HT1080 (cell line): ENCODE measurements at regions not wholly inside any gene's neighbourhood (a gene's known extent, or its start where the extent isn't known, plus 50 kb on each side); places are given as distances from the start of the nearest gene placed in this dataset.
"Not testable (repeated sequence)": the region's sequence is repeated elsewhere in the genome, so short reads cannot be mapped to it uniquely, and the experiment has no call there.

Source experiments
- DNase-seq: peaks from one replicate; pipeline ENCODE4 v3.0.0-alpha.2; 2015; ENCODE audit warnings: low read depth

DNA sequence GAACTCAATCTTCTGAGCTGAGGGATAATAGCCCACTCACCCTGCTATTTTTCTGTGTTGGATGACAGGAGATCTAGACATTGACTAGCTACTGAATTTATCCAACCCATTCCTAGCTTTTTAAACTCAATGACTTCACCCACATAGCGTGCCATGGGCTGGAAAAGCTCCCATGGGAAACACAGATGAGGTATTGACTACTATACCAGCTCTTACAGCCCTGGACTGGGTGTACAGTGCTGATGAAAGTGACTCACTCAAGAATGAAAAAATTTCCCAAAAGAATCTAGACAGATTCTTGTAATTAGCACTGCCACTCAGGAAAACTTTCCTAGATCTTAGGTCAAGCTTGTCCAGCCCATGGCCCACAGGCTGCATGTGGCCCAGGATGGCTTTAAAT lies 72.7 kb upstream of the NREP start:
- DNase-seq = peak; percentile 61

DNA sequence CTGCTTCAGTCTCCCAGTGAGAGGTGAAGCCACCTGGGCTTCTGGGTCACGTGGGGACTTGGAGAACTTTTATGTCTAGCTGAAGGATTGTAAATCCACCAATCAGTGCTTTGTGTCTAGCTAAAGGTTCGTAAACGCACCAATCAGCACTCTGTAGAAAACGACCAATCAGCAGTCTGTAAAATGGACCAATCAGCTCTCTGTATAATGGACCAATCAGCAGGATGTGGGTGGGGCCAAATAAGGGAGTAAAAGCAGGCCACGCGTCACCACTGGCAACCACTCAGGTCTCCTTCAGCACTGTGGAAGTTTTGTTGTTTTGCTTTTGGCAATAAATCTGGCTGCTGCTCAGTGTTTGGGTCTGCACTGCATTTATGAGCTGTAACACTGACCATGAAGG lies 69.1 kb upstream of the NREP start:
- no peak for DNase-seq

DNA sequence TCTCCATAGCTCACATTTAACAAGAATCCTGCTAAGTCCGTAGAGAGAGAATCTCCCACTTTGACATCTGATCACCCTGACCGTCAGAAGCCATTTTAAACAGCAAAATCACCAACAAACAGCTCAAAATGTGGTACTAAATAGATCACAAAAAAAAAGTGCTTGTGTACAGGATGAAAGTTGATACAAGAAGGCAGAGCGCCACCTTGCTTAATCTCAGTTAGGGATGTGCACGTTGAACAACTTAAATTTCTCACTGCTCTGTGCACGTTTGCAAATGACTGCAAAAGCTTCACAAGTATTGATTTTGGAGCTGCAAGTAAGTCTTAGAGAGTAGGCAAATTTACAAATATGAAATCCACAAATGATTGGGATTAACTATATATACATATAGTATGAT lies 63.1 kb upstream of the NREP start:
- DNase-seq = no peak

DNA sequence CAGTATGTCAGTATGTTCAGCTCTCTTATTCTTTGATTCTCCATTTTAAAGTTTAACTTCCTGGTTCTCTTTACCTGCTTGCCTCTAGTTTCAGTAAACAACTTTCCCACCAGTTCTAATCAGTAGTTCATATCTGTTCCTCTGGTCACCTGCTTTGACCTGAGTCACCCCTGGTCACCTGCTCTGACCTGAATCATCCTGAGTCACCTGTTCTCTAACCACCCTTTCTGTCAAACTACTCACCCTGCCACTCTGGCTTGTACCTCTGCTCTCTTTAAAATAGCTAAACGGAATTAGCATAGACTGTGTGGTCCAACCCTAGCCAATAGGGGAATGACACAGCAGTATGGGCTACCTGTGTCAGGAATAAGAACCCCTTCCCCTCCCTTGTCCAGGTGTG lies 62.0 kb upstream of the NREP start:
- DNase-seq = not testable (repeated sequence)

DNA sequence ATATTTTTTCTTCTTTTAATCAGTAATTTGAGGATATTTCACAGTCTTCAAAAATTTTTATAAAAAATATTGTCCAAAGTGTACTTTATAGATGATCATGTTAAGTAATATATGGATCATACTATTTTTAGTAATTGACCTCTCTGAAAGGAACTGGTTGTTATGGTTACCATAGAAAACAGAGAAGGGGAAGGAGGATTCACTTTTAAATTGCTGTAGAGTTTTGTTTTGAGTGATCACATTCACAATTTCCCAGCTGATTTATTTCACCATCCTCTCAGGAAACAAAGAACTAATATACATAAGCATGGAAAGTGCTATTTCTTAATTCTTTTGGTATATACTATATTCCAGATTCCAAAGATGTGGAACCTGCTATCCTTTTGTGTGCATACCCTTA lies 56.5 kb upstream of the NREP start:
- no peak for DNase-seq

DNA sequence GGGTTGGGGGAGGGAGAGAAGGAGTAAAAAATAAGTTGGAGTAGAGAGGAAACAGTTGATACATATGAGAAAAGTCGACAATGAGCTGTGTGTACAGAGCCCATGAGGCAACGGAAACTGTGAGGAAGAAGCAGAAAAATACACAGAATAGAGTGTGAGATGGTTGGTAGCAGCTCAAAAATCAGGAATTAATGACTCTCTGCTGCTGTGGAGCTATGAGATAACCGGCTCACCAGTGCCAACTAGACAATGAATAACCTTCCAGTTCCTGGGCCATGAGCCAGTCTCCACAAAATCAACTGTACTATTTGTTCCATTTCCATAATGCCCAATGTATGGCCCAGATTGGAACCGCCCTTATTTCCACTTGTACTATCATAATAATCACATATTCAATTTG lies 53.1 kb upstream of the NREP start:
- no peak for DNase-seq
